Stimulated activated naive B cell treated with anti-CD40 and anti-IgM and Interleukin-4, amounts not matched to agents 10 μg/mL and 1 μg/mL and 100 μg/mL, for 72 hours (primary cell): ENCODE measurements at regions not wholly inside any gene's neighbourhood (a gene's known extent, or its start where the extent isn't known, plus 50 kb on each side); places are given as distances from the start of the nearest gene placed in this dataset.

Source experiments
- ATAC-seq, 2 donors: fragments of 150-1000 bp; cut with Tn5 transposase; replicated peaks; 2 replicates each; pipeline ENCODE4 v1.10.0; 2021; ENCODE audit warnings: moderate library complexity in 1 of 2
- DNase-seq: peaks from one replicate; pipeline ENCODE4 v3.0.0; 2021
- H3K27ac Mint-ChIP-seq: one replicate; pipeline ENCODE4 v1.8.0; 2022; ENCODE audit warnings: mild to moderate bottlenecking, mixed read lengths
- H3K27me3 Mint-ChIP-seq, 2 donors: one replicate each; pipeline ENCODE4 v1.8.0; 2022; ENCODE audit warnings: mixed read lengths in 2 of 2
- H3K36me3 Mint-ChIP-seq, 2 donors: one replicate each; pipeline ENCODE4 v1.8.0; 2022; ENCODE audit warnings: mixed read lengths in 2 of 2, mild to moderate bottlenecking in 1 of 2
- H3K4me1 Mint-ChIP-seq, 2 donors: one replicate each; pipeline ENCODE4 v1.8.0; 2022; ENCODE audit warnings: mixed read lengths in 2 of 2, mild to moderate bottlenecking in 1 of 2
- H3K4me3 Mint-ChIP-seq, 2 donors: one replicate each; pipeline ENCODE4 v1.8.0; 2022; ENCODE audit warnings: mild to moderate bottlenecking in 2 of 2, mixed read lengths in 2 of 2, moderate library complexity in 1 of 2
- H3K9me3 Mint-ChIP-seq, 2 donors: one replicate each; pipeline ENCODE4 v1.8.0; 2022; ENCODE audit warnings: mixed read lengths in 2 of 2, mild to moderate bottlenecking in 1 of 2

DNA sequence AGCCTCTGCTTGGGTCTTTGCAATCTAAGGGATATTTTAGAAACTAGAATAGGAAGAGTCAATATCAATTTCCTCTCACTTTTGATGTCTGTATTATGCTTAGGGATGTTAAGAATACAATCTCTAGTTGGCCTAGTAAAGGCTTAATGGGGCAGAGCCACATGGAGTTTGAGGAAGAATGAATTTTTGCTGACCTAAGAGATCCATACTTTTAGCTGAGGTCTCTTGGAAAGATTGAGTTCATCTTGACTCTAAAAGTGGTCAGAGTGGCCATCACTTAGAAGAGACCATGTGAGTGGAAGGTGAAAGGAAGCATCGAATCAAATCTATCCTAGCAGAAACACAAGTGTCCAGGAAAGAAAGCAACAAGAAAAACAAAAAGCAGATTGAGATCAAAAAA is 92.2 kb upstream of the SLC28A3 start:
- Mint-ChIP-seq H3K27me3 (peaks cover 4 to 6% of the 10 kb centered on the region in 2 donors), H3K36me3 (no peaks in the 10 kb centered on the region), H3K4me1 (no peaks in the 10 kb centered on the region), H3K9me3 (peaks cover 0 to 3% of the 10 kb centered on the region in 2 donors), H3K27ac (no peak overlapping the region), H3K4me3 (no peak overlapping the region)
- ATAC-seq (no peak), DNase-seq (no peak)

DNA sequence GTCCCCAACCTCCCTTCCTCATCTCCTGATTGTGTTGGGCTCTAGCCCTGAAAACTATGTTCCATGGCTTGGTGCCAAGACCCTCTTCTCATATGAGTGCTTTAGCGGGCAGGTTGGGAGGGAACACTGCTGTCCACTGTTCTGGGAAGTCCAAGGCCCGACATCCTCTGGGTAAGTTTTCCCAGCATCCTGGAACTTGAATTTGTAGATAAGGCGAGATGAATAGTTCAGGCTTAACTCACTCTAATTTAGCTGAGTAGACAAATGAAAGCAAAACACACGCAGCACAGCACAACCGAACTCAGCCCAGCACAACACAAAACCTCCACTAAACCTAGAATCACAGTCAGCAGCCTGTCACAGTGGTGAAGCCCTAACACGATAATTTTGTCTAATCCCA is 95.3 kb upstream of the SLC28A3 start:
- Mint-ChIP-seq H3K4me1 (no peaks in the 10 kb centered on the region), H3K4me3 (no peak overlapping the region), H3K27me3 (peaks cover 0 to 4% of the 10 kb centered on the region in 2 donors), H3K36me3 (no peaks in the 10 kb centered on the region), H3K9me3 (peaks cover 0 to 3% of the 10 kb centered on the region in 2 donors), H3K27ac (no peak overlapping the region)
- no peak for ATAC-seq
- DNase-seq = no peak

DNA sequence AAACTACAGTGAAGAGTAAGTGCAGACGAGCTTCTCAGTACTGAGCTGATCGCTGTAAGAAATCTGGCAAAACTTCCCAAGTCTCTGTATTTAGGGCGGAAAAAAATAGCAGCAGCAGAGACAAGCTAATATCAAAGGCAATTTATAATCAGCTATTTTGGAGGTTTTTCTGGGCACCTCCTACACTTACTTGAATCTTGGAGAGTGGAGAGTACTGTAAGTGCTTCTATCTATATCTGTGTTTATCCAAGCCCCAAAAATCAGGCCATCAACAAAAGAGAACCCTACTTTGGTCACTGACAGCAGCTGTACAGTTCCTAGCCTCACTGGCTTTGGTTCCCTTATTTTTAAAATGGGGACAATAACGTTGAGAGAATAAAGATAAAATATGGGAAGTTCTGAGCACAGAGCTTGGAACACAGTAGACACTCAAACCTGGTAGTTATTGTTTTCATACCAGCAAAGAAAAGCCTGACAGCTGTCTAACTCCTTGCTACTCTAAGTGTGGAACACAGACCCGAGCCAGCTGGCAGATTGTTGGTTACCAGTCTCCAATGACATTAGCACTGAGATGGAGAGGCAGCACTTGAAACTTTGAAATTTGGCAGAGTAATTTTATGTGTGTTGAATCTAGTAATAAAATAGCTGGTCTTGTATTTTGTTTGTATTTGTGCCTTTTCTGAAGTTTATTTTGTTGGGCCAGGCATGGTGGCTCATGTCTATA is 96.0 kb upstream of the SLC28A3 start:
- Mint-ChIP-seq H3K27ac (no peak overlapping the region), H3K36me3 (no peaks in the 10 kb centered on the region), H3K27me3 (peaks cover 0 to 4% of the 10 kb centered on the region in 2 donors), H3K4me3 (no peak overlapping the region), H3K4me1 (no peaks in the 10 kb centered on the region), H3K9me3 (peaks cover 0 to 3% of the 10 kb centered on the region in 2 donors)
- ATAC-seq (no peak), DNase-seq (no peak)

DNA sequence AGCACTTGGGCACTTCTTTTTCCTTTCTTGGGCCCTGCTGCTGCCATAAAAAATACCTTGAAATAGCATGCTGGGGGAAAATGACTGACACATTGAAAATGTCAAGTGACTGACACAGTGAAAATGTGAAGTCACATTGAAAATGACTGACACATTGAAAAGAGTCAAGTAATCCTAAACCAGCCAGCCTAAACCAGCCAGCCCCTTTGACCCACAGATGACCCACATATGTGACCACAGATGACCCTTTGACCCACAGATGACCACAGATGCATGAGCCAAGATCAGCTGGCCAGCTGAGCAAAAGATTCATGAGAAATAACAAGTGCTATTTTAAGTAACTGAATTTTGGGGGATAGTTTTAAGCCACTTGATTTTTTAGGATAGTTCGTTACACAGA is 97.8 kb upstream of the SLC28A3 start:
- no peak overlapping the region for H3K27ac Mint-ChIP-seq
- peaks cover 0 to 3% of the 10 kb centered on the region in 2 donors for H3K9me3 Mint-ChIP-seq
- ATAC-seq = no peak
- no peaks in the 10 kb centered on the region for H3K36me3 Mint-ChIP-seq
- H3K4me3 Mint-ChIP-seq = no peak overlapping the region
- DNase-seq = no peak
- no peaks in the 10 kb centered on the region for H3K4me1 Mint-ChIP-seq
- no peaks in the 10 kb centered on the region for H3K27me3 Mint-ChIP-seq

DNA sequence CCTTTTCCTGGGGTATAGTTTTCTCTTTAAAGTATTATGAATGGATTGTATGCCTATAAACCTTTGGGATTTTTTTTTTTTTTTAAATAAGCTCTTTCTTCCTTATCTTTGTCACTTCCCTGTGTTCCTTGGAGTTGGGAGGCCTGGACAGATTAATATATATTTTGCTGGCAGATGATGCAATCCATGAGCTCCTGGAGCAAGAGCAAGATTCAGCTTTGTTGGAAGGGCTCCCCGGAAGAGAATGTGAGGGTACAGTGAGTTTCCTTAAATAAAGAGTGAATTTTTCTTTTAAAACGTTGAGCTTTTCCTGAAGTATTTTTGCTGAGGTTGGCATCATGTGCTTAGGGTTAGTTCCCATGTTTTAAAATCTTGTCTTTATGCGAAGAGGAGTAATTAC is 98.7 kb upstream of the SLC28A3 start:
- Mint-ChIP-seq H3K36me3 (no peaks in the 10 kb centered on the region), H3K27me3 (no peaks in the 10 kb centered on the region), H3K27ac (no peak overlapping the region), H3K4me1 (no peaks in the 10 kb centered on the region), H3K4me3 (no peak overlapping the region), H3K9me3 (peaks cover 0 to 3% of the 10 kb centered on the region in 2 donors)
- no peak for ATAC-seq
- no peak for DNase-seq

DNA sequence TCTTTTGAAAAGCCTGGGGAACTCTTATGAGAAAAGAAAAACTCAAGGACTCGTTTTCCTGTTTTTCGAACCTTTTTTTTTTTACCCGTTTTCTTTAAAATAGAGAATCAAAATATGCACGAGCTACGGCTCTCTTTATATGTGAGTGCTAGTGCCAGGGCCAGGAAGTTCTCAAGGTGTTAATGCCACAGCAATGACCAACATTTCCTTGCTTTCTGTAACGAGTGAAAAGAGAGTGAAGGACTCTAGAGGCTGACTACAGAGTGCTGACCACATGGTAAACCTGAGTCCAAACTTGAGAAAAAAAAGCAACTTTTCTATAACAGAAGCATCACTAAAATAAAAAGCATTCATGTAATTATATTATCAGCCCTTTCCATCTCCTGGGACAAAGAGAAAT is 102.2 kb upstream of the SLC28A3 start:
- no peak overlapping the region for H3K27ac Mint-ChIP-seq
- no peak for ATAC-seq
- H3K4me3 Mint-ChIP-seq = no peak overlapping the region
- no peaks in the 10 kb centered on the region for H3K4me1 Mint-ChIP-seq
- peaks cover 0 to 8% of the 10 kb centered on the region in 2 donors for H3K27me3 Mint-ChIP-seq
- no peaks in the 10 kb centered on the region for H3K36me3 Mint-ChIP-seq
- no peaks in the 10 kb centered on the region for H3K9me3 Mint-ChIP-seq
- DNase-seq = no peak

DNA sequence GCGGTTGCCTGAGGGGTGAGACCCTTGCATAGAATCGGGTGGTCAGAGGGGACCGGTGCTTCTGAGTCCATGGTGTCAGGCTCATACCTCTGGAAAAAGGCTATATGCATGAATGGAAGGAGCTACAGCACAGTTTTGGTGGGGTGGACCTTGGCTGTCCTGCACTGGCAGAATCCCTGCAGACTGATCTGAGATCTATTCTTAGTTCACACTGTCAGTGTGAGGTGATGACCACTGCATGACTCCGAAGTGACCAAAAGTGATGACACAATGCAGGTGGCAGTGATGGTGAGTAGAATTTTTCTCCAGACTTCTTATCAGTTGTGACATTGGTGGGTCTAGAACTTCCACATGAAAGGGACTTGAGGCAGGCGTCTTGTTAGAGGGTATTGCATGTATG is 105.2 kb upstream of the SLC28A3 start:
- Mint-ChIP-seq H3K27me3 (peaks cover 0 to 8% of the 10 kb centered on the region in 2 donors), H3K4me1 (no peaks in the 10 kb centered on the region), H3K9me3 (no peaks in the 10 kb centered on the region), H3K36me3 (no peaks in the 10 kb centered on the region), H3K27ac (no peak overlapping the region), H3K4me3 (no peak overlapping the region)
- ATAC-seq (no peak), DNase-seq (no peak)

DNA sequence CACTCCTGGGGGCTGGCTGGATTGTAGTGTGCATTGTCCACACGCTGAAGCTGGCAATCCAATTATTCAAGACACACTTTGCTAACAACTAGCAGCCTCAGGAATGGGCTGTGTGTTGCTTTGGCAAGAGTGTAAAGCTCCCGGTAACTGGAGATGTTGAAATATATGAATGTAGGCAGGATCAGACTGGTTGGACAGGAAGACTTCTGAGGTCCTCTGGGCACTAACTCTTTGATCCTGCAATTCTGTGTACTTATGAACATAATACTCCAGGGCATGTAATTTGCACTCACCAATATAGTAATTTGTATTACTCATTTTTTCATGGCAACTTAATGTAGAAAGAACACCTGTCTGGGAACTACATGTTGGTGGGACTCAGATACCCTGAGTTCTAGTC is 106.7 kb upstream of the SLC28A3 start:
- Mint-ChIP-seq H3K27ac (no peak overlapping the region), H3K27me3 (peaks cover 0 to 8% of the 10 kb centered on the region in 2 donors)

DNA sequence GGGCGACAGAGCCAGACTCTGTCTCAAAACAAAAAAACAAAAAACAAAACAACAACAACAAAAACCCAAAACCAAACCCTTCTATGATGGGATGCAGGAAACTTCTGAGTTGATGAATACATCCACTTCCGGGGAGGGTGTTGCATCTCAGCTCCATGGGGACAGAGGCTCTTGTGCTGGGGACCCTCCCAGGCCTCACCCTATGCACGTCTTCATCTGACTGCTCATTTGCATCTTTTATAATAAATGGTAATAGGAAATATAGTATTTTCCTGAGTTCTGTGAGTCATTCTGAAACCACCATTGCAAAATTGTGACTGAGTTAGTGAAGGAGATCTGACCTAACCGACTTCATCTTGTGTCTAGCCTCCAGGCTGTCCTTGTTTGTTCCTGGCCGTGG is 109.5 kb upstream of the SLC28A3 start:
- H3K4me3 Mint-ChIP-seq = no peak overlapping the region
- no peak for ATAC-seq
- H3K9me3 Mint-ChIP-seq = no peaks in the 10 kb centered on the region
- no peaks in the 10 kb centered on the region for H3K36me3 Mint-ChIP-seq
- H3K27ac Mint-ChIP-seq = no peak overlapping the region
- H3K4me1 Mint-ChIP-seq = no peaks in the 10 kb centered on the region
- H3K27me3 Mint-ChIP-seq = peaks cover 0 to 4% of the 10 kb centered on the region in 2 donors
- DNase-seq = no peak

More for the DNA sequence above, 106.7 kb upstream of the SLC28A3 start:
- Mint-ChIP-seq H3K36me3 (no peaks in the 10 kb centered on the region), H3K4me1 (no peaks in the 10 kb centered on the region), H3K4me3 (no peak overlapping the region), H3K9me3 (no peaks in the 10 kb centered on the region)
- DNase-seq (no peak), ATAC-seq (no peak)

DNA sequence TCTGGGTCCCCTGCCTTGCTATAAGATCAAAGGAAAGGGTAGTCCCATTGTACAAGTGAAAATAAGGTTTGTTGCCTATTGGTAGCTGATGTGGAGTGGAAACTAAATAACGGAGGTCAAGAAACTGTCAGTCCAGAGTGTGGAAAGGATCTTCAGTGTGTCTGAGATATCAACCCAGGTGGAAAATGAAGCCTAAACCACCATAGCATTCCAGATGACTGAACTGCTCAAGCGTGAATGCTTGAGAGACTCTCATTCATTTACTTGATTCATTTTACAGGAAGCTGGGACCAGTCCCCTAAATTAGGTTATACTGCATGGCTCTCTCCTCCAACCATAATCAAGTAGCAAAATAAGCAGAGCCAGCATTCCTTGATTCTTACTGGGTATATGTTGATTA is 116.0 kb upstream of the SLC28A3 start:
- Mint-ChIP-seq H3K36me3 (no peaks in the 10 kb centered on the region), H3K27ac (no peak overlapping the region), H3K4me1 (no peaks in the 10 kb centered on the region), H3K9me3 (peaks cover 4 to 8% of the 10 kb centered on the region in 2 donors), H3K4me3 (no peak overlapping the region), H3K27me3 (no peaks in the 10 kb centered on the region)
- no peak for ATAC-seq
- DNase-seq = no peak

DNA sequence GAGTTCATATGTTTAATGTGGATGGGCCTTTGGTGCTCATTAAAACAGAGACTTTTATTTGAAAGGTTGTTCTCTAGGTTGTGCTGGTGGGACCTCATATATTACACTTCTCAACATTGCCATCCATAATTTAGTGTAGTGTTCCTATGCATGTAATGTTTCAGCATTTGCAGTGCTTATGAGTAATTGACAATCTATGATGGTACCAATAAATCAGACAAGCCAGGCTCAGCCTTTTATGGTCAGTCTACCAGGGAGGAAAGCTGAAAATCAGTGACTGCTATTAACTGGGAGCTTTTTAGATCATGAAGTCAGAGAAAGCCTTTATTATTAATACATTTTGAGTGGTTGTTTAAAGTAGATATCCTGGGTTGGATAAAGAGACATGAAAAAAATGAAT is 120.1 kb upstream of the SLC28A3 start:
- ATAC-seq (no peak), DNase-seq (no peak)
- Mint-ChIP-seq H3K4me1 (no peaks in the 10 kb centered on the region), H3K27me3 (peaks cover 4 to 10% of the 10 kb centered on the region in 2 donors), H3K27ac (no peak overlapping the region), H3K36me3 (no peaks in the 10 kb centered on the region), H3K4me3 (no peak overlapping the region), H3K9me3 (peaks cover 0 to 11% of the 10 kb centered on the region in 2 donors)

DNA sequence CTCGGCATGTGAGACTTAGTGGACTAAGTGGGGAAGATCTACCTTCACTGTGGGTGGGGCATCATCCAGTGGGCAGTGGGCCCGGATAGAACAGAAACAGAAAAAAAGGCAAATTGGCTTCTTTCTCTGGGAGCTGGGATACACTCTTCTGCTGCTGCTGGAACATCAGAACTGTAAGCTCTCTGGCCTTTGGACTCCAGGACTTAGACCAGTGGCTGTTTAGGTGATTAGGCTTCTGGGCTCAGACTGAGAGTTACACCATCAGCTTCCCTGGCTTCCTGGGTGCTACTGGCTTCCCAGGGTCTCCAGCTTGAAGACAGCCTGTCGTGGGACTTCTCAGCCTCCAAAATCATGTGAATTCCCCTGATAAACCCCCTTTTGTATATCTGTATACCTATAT is 122.7 kb upstream of the SLC28A3 start:
- ATAC-seq (no peak), DNase-seq (no peak)
- Mint-ChIP-seq H3K36me3 (no peaks in the 10 kb centered on the region), H3K9me3 (peaks cover 0 to 9% of the 10 kb centered on the region in 2 donors), H3K27me3 (peaks cover 10 to 11% of the 10 kb centered on the region in 2 donors), H3K4me1 (peaks cover 0 to 2% of the 10 kb centered on the region in 2 donors), H3K4me3 (no peak overlapping the region), H3K27ac (no peak overlapping the region)

DNA sequence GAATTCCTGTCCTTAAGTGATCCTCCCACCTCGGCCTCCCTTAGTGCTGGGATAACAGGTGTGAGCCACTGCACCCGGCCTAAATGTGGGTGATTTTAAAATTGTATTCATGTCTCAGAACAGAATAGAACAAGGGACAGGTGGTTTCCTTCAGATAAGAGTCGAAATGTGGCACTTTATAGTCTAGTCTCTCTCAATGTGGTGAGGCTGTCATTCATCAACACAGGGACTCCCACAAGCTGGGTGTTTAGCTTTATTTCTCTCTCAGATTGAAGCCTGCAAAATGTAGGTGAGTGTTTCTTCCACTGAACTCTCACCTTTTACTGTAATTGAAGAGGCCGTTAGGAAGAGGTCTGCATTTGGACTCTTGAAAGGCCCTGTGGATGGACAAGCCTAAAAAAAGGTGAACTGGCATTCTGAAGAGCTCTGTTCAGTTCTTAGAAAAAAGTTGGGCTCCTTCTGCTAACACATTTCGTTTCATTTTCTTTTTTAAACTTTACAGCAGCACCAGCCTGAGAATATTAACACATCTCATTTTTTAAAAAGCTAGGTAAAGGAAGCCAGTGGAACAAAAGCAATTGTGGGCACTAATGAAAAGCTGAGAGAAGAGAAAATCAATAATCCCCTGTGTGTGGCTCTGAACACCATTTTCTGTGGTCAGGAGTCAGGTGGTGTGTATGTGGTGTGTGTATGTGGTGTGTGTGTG is 126.2 kb upstream of the SLC28A3 start:
- Mint-ChIP-seq H3K36me3 (no peaks in the 10 kb centered on the region), H3K9me3 (peaks cover 0 to 5% of the 10 kb centered on the region in 2 donors), H3K4me3 (no peak overlapping the region), H3K27ac (no peak overlapping the region), H3K27me3 (peaks cover 10 to 11% of the 10 kb centered on the region in 2 donors), H3K4me1 (peaks cover 0 to 2% of the 10 kb centered on the region in 2 donors)
- DNase-seq (no peak), ATAC-seq (no peak)

DNA sequence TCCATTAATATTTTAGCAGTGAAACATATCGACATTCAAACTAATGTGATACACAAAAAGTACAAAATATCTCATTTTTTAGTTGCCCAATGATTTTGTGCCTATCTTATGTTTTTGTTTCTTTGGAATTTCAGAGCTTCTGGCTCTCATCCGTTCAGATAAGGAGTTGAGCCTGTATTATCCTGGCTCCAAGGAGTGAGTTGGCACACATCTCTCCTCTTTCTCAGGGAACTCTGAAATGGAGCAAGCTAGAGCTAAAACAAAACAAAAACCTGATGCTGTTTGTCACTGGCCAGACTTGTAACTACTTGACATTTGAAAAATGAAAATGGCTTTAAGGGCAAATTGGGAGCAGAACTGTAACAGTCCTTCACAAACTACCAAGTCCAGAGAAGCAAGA is 131.3 kb upstream of the SLC28A3 start:
- no peak overlapping the region for H3K27ac Mint-ChIP-seq
- no peak for DNase-seq
- H3K4me1 Mint-ChIP-seq = peaks cover 0 to 2% of the 10 kb centered on the region in 2 donors
- ATAC-seq = no peak
- no peak overlapping the region for H3K4me3 Mint-ChIP-seq
- peaks cover 0 to 7% of the 10 kb centered on the region in 2 donors for H3K27me3 Mint-ChIP-seq
- H3K36me3 Mint-ChIP-seq = no peaks in the 10 kb centered on the region
- H3K9me3 Mint-ChIP-seq = peaks cover 2 to 7% of the 10 kb centered on the region in 2 donors

DNA sequence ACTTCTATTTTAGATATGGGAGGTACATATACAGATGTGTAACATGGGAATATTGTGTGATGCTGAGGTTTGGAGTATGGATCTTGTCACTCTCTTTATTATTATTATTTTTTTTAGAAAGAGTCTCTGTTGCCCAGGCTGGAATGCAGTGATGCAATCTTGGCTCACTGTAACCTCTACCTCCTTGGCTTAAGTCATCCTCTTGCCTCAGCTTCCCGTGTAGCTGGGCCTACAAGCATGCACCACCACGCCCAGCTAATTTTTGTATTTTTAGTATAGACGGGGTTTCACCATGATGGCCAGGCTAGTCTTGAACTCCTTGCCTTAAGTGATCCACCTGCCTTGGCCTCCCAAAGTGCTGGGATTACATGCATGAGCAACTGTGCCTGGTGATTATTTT is 138.4 kb upstream of the SLC28A3 start:
- Mint-ChIP-seq H3K36me3 (no peaks in the 10 kb centered on the region), H3K27ac (no peak overlapping the region), H3K4me3 (no peak overlapping the region), H3K4me1 (no peaks in the 10 kb centered on the region), H3K27me3 (no peaks in the 10 kb centered on the region), H3K9me3 (peaks cover 2 to 3% of the 10 kb centered on the region in 2 donors)
- no peak for ATAC-seq
- DNase-seq = no peak
